Natural killer cell (primary cell): ENCODE measurements at regions not wholly inside any gene's neighbourhood (a gene's known extent, or its start where the extent isn't known, plus 50 kb on each side); places are given as distances from the start of the nearest gene placed in this dataset.

ENCODE experiments used
- ATAC-seq, 3 donors: fragments of 150-1000 bp in 2 of 3; fragments of 200-7000 bp in 1 of 3; cut with Tn5 transposase; 1 replicate in 1 of 3; 2 replicates in 2 of 3; pipeline ENCODE4 v1.10.0; 2021; ENCODE audit warnings: mild to moderate bottlenecking in 2 of 3, moderate library complexity in 2 of 3
- DNase-seq, 2 donors: peaks; one replicate each; pipeline versions ENCODE4 v3.0.0 to v3.0.0-alpha.2; 2013 to 2021; ENCODE audit warnings: mixed read lengths in 1 of 2
- H3K27ac ChIP-seq: one replicate; pipeline ENCODE4 v1.5.1; 2013; ENCODE audit warnings: mild to moderate bottlenecking, low read length
- H3K27me3 ChIP-seq: one replicate; pipeline ENCODE4 v1.6.1; 2013; ENCODE audit warnings: low read length; ENCODE audit not compliant: control insufficient read depth, insufficient read depth
- H3K36me3 ChIP-seq: one replicate; pipeline ENCODE4 v1.6.1; 2013; ENCODE audit warnings: low read length; ENCODE audit not compliant: control insufficient read depth, insufficient read depth
- H3K4me1 ChIP-seq: one replicate; pipeline ENCODE4 v1.6.1; 2013; ENCODE audit warnings: low read length; ENCODE audit not compliant: control insufficient read depth, insufficient read depth
- H3K4me3 ChIP-seq: one replicate; pipeline ENCODE4 v1.5.1; 2013; ENCODE audit warnings: low read length
- H3K9me3 ChIP-seq: one replicate; pipeline ENCODE4 v1.6.1; 2013; ENCODE audit warnings: low read length; ENCODE audit not compliant: control insufficient read depth, insufficient read depth
- H3K27ac Mint-ChIP-seq, 2 donors: one replicate each; pipeline ENCODE4 v1.8.0; 2022; ENCODE audit warnings: mild to moderate bottlenecking in 2 of 2, mixed read lengths in 2 of 2, moderate library complexity in 1 of 2
- H3K27me3 Mint-ChIP-seq, 2 donors: one replicate each; pipeline ENCODE4 v1.8.0; 2022; ENCODE audit warnings: low read depth in 2 of 2, mixed read lengths in 2 of 2
- H3K36me3 Mint-ChIP-seq: one replicate; pipeline ENCODE4 v1.8.0; 2022; ENCODE audit warnings: mixed read lengths
- H3K4me1 Mint-ChIP-seq, 2 donors: one replicate each; pipeline ENCODE4 v1.8.0; 2022; ENCODE audit warnings: mixed read lengths in 2 of 2
- H3K4me3 Mint-ChIP-seq: one replicate; pipeline ENCODE4 v1.8.0; 2022; ENCODE audit warnings: mild to moderate bottlenecking, moderate library complexity, mixed read lengths
- H3K9me3 Mint-ChIP-seq, 2 donors: one replicate each; pipeline ENCODE4 v1.8.0; 2022; ENCODE audit warnings: mixed read lengths in 2 of 2
- whole genome bisulfite sequencing: methylation state at CpG from one replicate; pipeline ENCODE4 v1.1.7; 2013; ENCODE audit warnings: missing lambda C conversion rate; ENCODE audit not compliant: insufficient coverage; 5-methylcytosine and 5-hydroxymethylcytosine counted together
- intact Hi-C: fragments of 100-400 bp; cut with micrococcal nuclease; formaldehyde crosslinking; loops from one replicate; pipeline ENCODE4 v1.14.2; 2022
- TF ChIP-seq, protein P1 (sequence below): fragments of 200-600 bp; IDR thresholded peaks from one replicate; pipeline ENCODE4 v1.8.0; 2022; ENCODE audit warnings: antibody characterized with exemption

GRCh38 chr13:65901723-65902122, 1328.4 kb downstream of the PCDH9 start:
- Histone ChIP-seq H3K9me3 (no peaks in the 10 kb centered on the region), H3K4me1 (no peaks in the 10 kb centered on the region), H3K27ac (no peak overlapping the region), H3K36me3 (no peaks in the 10 kb centered on the region), H3K27me3 (no peaks in the 10 kb centered on the region), H3K4me3 (no peak overlapping the region)
- H3K27me3 Mint-ChIP-seq = no peaks in the 10 kb centered on the region
- no peaks in the 10 kb centered on the region for H3K36me3 Mint-ChIP-seq
- no peak for DNase-seq
- no peaks in the 10 kb centered on the region for H3K4me1 Mint-ChIP-seq
- TF ChIP-seq, protein P1, sequence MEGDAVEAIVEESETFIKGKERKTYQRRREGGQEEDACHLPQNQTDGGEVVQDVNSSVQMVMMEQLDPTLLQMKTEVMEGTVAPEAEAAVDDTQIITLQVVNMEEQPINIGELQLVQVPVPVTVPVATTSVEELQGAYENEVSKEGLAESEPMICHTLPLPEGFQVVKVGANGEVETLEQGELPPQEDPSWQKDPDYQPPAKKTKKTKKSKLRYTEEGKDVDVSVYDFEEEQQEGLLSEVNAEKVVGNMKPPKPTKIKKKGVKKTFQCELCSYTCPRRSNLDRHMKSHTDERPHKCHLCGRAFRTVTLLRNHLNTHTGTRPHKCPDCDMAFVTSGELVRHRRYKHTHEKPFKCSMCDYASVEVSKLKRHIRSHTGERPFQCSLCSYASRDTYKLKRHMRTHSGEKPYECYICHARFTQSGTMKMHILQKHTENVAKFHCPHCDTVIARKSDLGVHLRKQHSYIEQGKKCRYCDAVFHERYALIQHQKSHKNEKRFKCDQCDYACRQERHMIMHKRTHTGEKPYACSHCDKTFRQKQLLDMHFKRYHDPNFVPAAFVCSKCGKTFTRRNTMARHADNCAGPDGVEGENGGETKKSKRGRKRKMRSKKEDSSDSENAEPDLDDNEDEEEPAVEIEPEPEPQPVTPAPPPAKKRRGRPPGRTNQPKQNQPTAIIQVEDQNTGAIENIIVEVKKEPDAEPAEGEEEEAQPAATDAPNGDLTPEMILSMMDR = no peak
- H3K9me3 Mint-ChIP-seq = peaks cover 5 to 10% of the 10 kb centered on the region in 2 donors
- intact Hi-C loops = no loop called here
- no peak overlapping the region for H3K27ac Mint-ChIP-seq
- H3K4me3 Mint-ChIP-seq = no peak overlapping the region
- no peak for ATAC-seq

DNA sequence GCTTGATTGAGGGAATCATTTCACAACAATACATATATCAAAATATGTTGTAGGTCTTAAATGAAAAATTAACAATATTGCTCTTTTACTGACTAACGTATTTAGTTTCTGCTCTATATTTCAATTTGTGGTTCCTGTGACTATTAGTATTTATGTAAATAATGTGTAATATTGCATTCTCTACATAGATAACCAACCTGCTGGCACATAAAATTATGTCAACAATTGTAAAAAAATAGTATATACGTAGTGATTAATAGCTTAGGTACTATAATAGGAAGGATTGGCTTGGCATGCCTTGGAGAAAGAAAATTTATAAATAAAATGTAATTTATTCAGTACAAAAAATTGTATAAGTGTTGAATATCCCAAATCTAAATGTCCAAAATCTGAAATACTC, 1336.1 kb downstream of the PCDH9 start:
- ATAC-seq (no peak), DNase-seq (no peak)
- H3K4me1 ChIP-seq = no peaks in the 10 kb centered on the region
- no peak overlapping the region for H3K27ac ChIP-seq
- Mint-ChIP-seq H3K4me3 (no peak overlapping the region), H3K36me3 (no peaks in the 10 kb centered on the region), H3K9me3 (no peaks in the 10 kb centered on the region), H3K27me3 (no peaks in the 10 kb centered on the region), H3K27ac (no peak overlapping the region), H3K4me1 (no peaks in the 10 kb centered on the region)
- no peaks in the 10 kb centered on the region for H3K9me3 ChIP-seq
- TF ChIP-seq, protein P1 = no peak
- no peaks in the 10 kb centered on the region for H3K36me3 ChIP-seq
- no peaks in the 10 kb centered on the region for H3K27me3 ChIP-seq
- WGBS = no CpG with 5 or more reads among the region's 2 CpGs
- no peak overlapping the region for H3K4me3 ChIP-seq
- intact Hi-C loops = no loop called here

DNA sequence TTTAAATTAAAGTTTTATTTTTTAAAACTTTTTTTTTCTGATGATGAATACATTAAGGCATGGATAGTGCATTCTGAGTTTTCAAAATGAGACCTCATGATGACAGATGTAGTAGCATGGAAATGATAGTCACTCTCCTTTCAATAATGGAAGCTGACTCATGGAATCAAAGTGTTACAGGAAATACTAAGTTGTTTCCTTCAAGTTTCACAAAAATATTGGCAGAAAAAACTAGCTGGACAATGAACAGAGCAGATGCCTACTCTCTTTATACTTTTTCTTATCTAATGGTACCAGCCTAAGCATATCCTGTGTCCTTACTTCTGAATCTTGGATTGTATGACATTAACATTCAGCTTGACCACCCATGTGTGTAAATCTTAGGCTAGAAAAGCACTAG, 1337.3 kb downstream of the PCDH9 start:
- no peak overlapping the region for H3K27ac ChIP-seq
- ATAC-seq = no peak
- H3K36me3 Mint-ChIP-seq = no peaks in the 10 kb centered on the region

DNA sequence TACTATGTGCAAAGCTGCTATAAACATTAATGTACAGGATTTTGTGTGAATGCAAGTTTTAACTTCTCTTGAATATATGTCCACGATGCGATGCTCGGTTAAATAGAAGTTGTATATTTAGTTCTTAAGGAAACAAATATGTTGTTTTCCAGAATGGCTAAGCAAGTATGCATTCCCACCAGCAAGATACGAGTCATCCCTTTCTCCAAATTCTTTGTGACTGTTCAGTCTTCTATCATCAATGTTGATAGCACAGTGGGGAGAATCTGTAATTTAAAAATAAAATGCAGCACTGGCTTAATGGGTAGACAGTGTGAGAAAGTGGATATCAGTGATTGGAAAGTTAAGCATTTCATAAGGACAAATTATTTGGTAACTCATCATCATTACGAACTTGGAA, 1340.8 kb downstream of the PCDH9 start:
- Mint-ChIP-seq H3K27me3 (no peaks in the 10 kb centered on the region), H3K36me3 (no peaks in the 10 kb centered on the region), H3K9me3 (no peaks in the 10 kb centered on the region), H3K4me1 (no peaks in the 10 kb centered on the region), H3K27ac (no peak overlapping the region), H3K4me3 (no peak overlapping the region)
- TF ChIP-seq, protein P1 = no peak
- no peaks in the 10 kb centered on the region for H3K9me3 ChIP-seq
- ATAC-seq (no peak), DNase-seq (no peak)
- H3K4me1 ChIP-seq = no peaks in the 10 kb centered on the region
- no peak overlapping the region for H3K4me3 ChIP-seq
- 96% methylated on average over 4 of the region's 5 CpGs for WGBS
- no peaks in the 10 kb centered on the region for H3K36me3 ChIP-seq
- no peaks in the 10 kb centered on the region for H3K27me3 ChIP-seq
- intact Hi-C loops = no loop called here
- H3K27ac ChIP-seq = no peak overlapping the region

More for the DNA sequence above, 1337.3 kb downstream of the PCDH9 start:
- H3K9me3 Mint-ChIP-seq = no peaks in the 10 kb centered on the region
- no peak for DNase-seq
- no peaks in the 10 kb centered on the region for H3K4me1 Mint-ChIP-seq
- H3K4me3 Mint-ChIP-seq = no peak overlapping the region
- TF ChIP-seq, protein P1 = no peak
- H3K27me3 ChIP-seq = no peaks in the 10 kb centered on the region
- H3K27me3 Mint-ChIP-seq = no peaks in the 10 kb centered on the region
- H3K9me3 ChIP-seq = no peaks in the 10 kb centered on the region
- H3K27ac Mint-ChIP-seq = no peak overlapping the region
- no peak overlapping the region for H3K4me3 ChIP-seq
- H3K36me3 ChIP-seq = no peaks in the 10 kb centered on the region
- no peaks in the 10 kb centered on the region for H3K4me1 ChIP-seq
- intact Hi-C loops = no loop called here
